GM10266 (cell line): ENCODE measurements at regions not wholly inside any gene's neighbourhood (a gene's known extent, or its start where the extent isn't known, plus 50 kb on each side); places are given as distances from the start of the nearest gene placed in this dataset.

Experiments used
- DNase-seq: peaks from one replicate; pipeline ENCODE4 v3.0.0; 2012; ENCODE audit errors: extremely low spot score
- TF ChIP-seq, protein P1 (sequence below): IDR thresholded peaks from 2 replicates; pipeline ENCODE4 v1.5.1; 2012; ENCODE audit warnings: mild to moderate bottlenecking, low read depth; ENCODE audit not compliant: control insufficient read depth, insufficient read depth; ENCODE audit errors: missing control alignments

DNA sequence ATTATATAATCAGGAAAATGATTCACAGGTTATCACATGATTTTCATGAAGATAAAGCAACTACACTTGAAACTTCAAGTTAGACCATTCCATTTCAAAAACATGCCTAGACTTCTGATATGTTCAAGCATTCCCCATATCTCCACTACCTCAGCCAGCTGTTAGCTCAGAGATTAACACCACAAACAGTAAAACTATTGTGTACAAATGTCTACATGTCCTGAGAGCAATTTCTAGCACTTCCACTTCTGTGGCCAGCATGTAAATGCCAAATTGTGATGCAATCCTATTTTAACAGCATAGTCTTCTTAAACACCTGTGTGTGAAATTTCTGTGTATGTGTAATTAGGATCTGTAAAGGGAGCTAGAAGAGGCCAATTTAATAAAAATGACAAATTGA lies 1271.3 kb downstream of the CDY2B start:
- DNase-seq = no peak

GRCh38 chrY:16602146-16602545 lies 1277.9 kb downstream of the CDY2B start:
- no peak for DNase-seq
- TF ChIP-seq, protein P1, sequence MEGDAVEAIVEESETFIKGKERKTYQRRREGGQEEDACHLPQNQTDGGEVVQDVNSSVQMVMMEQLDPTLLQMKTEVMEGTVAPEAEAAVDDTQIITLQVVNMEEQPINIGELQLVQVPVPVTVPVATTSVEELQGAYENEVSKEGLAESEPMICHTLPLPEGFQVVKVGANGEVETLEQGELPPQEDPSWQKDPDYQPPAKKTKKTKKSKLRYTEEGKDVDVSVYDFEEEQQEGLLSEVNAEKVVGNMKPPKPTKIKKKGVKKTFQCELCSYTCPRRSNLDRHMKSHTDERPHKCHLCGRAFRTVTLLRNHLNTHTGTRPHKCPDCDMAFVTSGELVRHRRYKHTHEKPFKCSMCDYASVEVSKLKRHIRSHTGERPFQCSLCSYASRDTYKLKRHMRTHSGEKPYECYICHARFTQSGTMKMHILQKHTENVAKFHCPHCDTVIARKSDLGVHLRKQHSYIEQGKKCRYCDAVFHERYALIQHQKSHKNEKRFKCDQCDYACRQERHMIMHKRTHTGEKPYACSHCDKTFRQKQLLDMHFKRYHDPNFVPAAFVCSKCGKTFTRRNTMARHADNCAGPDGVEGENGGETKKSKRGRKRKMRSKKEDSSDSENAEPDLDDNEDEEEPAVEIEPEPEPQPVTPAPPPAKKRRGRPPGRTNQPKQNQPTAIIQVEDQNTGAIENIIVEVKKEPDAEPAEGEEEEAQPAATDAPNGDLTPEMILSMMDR = no peak

More for the DNA sequence above, 1271.3 kb downstream of the CDY2B start:
- TF ChIP-seq, protein P1 = no peak

DNA sequence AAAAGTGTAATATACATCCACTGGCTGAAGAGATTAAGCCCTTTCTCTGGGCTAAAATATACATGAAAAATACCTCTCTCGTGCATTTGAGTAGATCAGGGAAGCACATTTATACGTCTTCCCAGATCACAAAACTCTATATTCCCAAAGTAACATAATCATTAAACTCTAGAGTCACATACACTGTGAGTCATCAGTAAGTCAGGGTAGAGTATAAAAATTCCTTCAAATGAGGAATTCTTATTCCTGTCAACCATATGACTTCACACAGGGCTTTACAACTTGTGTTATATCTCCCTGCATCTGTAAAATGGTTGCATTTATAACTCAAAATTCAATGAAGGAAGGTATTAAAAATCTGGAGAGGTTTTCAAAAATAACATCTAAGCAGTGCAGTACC lies 1278.4 kb downstream of the CDY2B start:
- DNase-seq = no peak

DNA sequence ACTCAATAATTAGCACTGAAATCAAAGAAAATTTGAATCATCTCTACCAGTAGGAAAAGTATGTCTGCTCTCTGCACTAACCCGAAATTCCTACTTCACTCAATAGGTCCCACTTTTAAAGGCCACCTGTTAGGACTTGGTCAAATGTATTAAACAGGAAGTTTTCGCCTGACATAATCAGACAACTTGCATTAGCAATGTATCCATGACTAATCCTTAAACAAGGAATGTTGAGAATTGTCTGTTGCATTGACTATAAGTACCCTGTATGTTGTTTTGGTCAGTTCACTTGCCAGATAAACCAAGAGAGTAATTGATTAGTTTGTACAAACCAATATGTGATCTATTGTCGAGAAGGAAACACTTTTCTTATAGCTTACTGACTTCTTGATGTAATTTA lies 1308.0 kb downstream of the CDY2B start:
- TF ChIP-seq, protein P1 = no peak

More for the DNA sequence above, 1278.4 kb downstream of the CDY2B start:
- TF ChIP-seq, protein P1 = no peak

GRCh38 chrY:16562491-16562890 lies 1317.5 kb downstream of the CDY2B start:
- TF ChIP-seq, protein P1 = no peak
- DNase-seq = no peak

More for the DNA sequence above, 1308.0 kb downstream of the CDY2B start:
- DNase-seq = no peak

DNA sequence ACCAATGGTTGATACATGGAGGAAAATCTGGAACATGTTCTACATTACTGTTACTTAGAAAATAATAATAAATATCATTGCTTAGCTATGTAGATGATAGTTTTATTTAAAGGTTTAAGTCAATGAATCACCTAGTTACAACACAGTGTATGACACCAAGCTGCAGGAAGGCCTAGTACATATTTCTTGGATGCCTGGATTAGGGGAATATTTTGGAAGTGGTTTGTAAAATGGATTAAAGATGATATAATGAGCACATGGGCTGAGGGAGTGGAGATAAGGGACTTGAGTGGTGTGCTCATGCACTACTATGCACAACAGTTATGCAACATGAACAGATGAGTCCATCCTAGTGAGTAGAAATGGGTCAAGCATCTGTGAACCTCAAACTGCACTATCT lies 1358.0 kb downstream of the CDY2B start:
- DNase-seq = no peak
- TF ChIP-seq, protein P1 = no peak

- TF ChIP-seq, protein P1 = no peak
- no peak for DNase-seq
Observed at GRCh38 chrY:16502733-16503214, 1377.2 kb downstream of the CDY2B start.
